Osteoblast (primary cell): ENCODE measurements at regions not wholly inside any gene's neighbourhood (a gene's known extent, or its start where the extent isn't known, plus 50 kb on each side); places are given as distances from the start of the nearest gene placed in this dataset.

Experiments used
- DNase-seq: peaks from one replicate; pipeline ENCODE4 v3.0.0; 2011; ENCODE audit warnings: low spot score, mixed read lengths; ENCODE audit not compliant: insufficient read length; ENCODE audit errors: missing footprints
- H2AFZ ChIP-seq: 2 replicates; pipeline ENCODE4 v1.6.0; 2011; ENCODE audit warnings: mild to moderate bottlenecking, low read length
- H3K27ac ChIP-seq: 2 replicates; pipeline ENCODE4 v1.5.1; 2011; ENCODE audit warnings: mild to moderate bottlenecking, low read depth, low read length, moderate library complexity
- H3K27me3 ChIP-seq: 2 replicates; pipeline ENCODE4 v1.6.0; 2012; ENCODE audit warnings: mild to moderate bottlenecking, control low read depth, inconsistent platforms, low read length, moderate library complexity; ENCODE audit not compliant: insufficient read depth
- H3K36me3 ChIP-seq: 2 replicates; pipeline ENCODE4 v1.5.1; 2011; ENCODE audit warnings: mild to moderate bottlenecking, low read length, control low read depth, moderate library complexity; ENCODE audit not compliant: insufficient read depth
- H3K4me1 ChIP-seq: 2 replicates; pipeline ENCODE4 v1.5.1; 2011; ENCODE audit warnings: mild to moderate bottlenecking, low read length, control low read depth, moderate library complexity; ENCODE audit not compliant: insufficient read depth
- H3K4me2 ChIP-seq: 2 replicates; pipeline ENCODE4 v1.6.0; 2011; ENCODE audit warnings: mild to moderate bottlenecking, low read length; ENCODE audit not compliant: insufficient read depth
- H3K4me3 ChIP-seq: fragments of 200-600 bp; sonication (generic); 3 replicates; pipeline ENCODE4 v1.5.1; 2012; ENCODE audit warnings: mild to moderate bottlenecking, low read length, inconsistent platforms; ENCODE audit not compliant: insufficient read depth
- H3K79me2 ChIP-seq: 2 replicates; pipeline ENCODE4 v1.6.0; 2012; ENCODE audit warnings: mild to moderate bottlenecking, low read length, control low read depth, inconsistent platforms; ENCODE audit not compliant: insufficient read depth
- H3K9me3 ChIP-seq: 2 replicates; pipeline ENCODE4 v1.5.1; 2011; ENCODE audit warnings: low read depth, low read length, control low read depth
- H4K20me1 ChIP-seq: 2 replicates; pipeline ENCODE4 v1.6.0; 2012; ENCODE audit warnings: mild to moderate bottlenecking, low read length, control low read depth; ENCODE audit not compliant: insufficient read depth
- TF ChIP-seq, protein P1 (sequence below): IDR thresholded peaks from 2 replicates; pipeline ENCODE4 v1.5.1; 2011; ENCODE audit warnings: mild to moderate bottlenecking, low read depth, low read length, moderate library complexity; ENCODE audit errors: extremely low read depth

GRCh38 chr2:79453918-79454317, 58.9 kb upstream of the CTNNA2 start:
- Histone ChIP-seq H3K4me3 (no peak overlapping the region), H3K36me3 (no peaks in the 10 kb centered on the region), H3K79me2 (no peaks in the 10 kb centered on the region), H4K20me1 (no peaks in the 10 kb centered on the region), H3K27me3 (no peaks in the 10 kb centered on the region), H3K27ac (no peak overlapping the region), H3K9me3 (no peaks in the 10 kb centered on the region), H2AFZ (no peak overlapping the region), H3K4me2 (no peak overlapping the region), H3K4me1 (no peaks in the 10 kb centered on the region)
- TF ChIP-seq, protein P1, sequence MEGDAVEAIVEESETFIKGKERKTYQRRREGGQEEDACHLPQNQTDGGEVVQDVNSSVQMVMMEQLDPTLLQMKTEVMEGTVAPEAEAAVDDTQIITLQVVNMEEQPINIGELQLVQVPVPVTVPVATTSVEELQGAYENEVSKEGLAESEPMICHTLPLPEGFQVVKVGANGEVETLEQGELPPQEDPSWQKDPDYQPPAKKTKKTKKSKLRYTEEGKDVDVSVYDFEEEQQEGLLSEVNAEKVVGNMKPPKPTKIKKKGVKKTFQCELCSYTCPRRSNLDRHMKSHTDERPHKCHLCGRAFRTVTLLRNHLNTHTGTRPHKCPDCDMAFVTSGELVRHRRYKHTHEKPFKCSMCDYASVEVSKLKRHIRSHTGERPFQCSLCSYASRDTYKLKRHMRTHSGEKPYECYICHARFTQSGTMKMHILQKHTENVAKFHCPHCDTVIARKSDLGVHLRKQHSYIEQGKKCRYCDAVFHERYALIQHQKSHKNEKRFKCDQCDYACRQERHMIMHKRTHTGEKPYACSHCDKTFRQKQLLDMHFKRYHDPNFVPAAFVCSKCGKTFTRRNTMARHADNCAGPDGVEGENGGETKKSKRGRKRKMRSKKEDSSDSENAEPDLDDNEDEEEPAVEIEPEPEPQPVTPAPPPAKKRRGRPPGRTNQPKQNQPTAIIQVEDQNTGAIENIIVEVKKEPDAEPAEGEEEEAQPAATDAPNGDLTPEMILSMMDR = no peak
- no peak for DNase-seq

DNA sequence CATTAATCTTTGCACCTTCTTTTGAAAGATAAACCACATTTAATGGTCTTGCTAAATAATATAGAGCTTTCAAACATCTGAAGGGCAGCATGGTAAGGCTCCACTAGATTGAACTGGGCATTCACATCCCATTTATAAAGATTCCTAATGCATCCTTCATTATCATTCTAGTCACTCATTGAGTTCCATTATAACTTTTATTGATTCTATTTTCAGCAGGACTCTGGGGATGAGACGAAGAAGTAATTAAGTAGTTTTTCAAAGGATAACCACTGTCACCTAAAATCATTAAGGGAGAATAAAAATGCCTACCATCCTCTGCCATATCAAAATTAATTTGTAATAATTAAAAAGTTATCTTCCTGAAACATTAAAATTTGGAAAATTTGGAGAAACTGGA, 60.2 kb upstream of the CTNNA2 start:
- Histone ChIP-seq H3K4me3 (no peak overlapping the region), H3K27me3 (no peaks in the 10 kb centered on the region), H3K27ac (no peak overlapping the region), H4K20me1 (no peaks in the 10 kb centered on the region), H2AFZ (no peak overlapping the region), H3K9me3 (no peaks in the 10 kb centered on the region), H3K4me2 (no peak overlapping the region), H3K36me3 (no peaks in the 10 kb centered on the region), H3K4me1 (no peaks in the 10 kb centered on the region), H3K79me2 (no peaks in the 10 kb centered on the region)
- TF ChIP-seq, protein P1 = no peak
- DNase-seq = no peak

DNA sequence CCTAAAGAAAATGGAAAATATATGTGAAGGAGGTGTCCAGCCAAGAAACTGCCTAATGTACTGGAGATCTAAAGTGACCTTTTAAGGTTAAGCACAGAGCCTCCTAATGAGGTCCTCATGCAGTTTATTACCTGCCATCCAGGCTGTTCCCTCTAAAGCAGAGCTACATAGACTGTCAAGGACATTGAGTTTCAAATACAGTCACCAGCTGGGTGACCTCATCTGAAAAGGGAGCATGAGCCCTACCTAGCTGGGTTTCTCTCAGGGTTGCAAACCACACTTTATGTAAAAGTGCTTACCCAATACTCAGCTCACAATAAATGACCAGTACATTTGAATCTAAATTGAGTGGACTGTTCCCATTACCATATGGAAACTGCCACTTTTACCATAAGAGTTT, 65.4 kb upstream of the CTNNA2 start:
- no peak overlapping the region for H3K27ac ChIP-seq
- H2AFZ ChIP-seq = no peak overlapping the region
- H3K9me3 ChIP-seq = no peaks in the 10 kb centered on the region
- no peaks in the 10 kb centered on the region for H3K79me2 ChIP-seq
- DNase-seq = no peak
- H3K4me2 ChIP-seq = no peak overlapping the region
- TF ChIP-seq, protein P1 = no peak
- no peaks in the 10 kb centered on the region for H4K20me1 ChIP-seq
- no peak overlapping the region for H3K4me3 ChIP-seq
- H3K27me3 ChIP-seq = no peaks in the 10 kb centered on the region
- H3K4me1 ChIP-seq = no peaks in the 10 kb centered on the region
- H3K36me3 ChIP-seq = no peaks in the 10 kb centered on the region

DNA sequence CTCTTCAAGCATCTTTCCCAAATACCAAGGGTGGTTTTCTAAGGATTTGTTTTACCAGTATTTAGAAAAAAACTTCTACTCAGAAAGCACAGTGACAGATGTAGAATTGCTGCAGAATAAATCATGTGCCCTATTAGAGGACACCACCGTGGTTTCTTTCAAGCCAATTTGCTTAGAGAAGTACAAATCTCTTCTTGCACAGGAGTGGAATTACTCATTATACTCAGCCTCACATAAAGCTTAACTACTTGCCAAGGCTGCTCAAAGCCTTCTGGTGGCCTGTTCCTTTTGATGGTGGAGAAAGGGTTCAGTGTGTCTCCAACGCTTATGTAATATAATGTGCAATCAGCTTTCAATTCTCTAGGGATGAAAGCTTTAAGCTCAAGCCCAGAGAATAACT, 66.5 kb upstream of the CTNNA2 start:
- no peaks in the 10 kb centered on the region for H4K20me1 ChIP-seq
- no peaks in the 10 kb centered on the region for H3K9me3 ChIP-seq
- H3K36me3 ChIP-seq = no peaks in the 10 kb centered on the region
- H3K27me3 ChIP-seq = no peaks in the 10 kb centered on the region
- TF ChIP-seq, protein P1 = no peak
- no peak overlapping the region for H3K4me2 ChIP-seq
- H3K4me3 ChIP-seq = no peak overlapping the region
- no peak overlapping the region for H3K27ac ChIP-seq
- H3K79me2 ChIP-seq = no peaks in the 10 kb centered on the region
- no peak for DNase-seq
- no peaks in the 10 kb centered on the region for H3K4me1 ChIP-seq
- H2AFZ ChIP-seq = no peak overlapping the region
